SK-N-MC (cell line): ENCODE measurements at regions not wholly inside any gene's neighbourhood (a gene's known extent, or its start where the extent isn't known, plus 50 kb on each side); places are given as distances from the start of the nearest gene placed in this dataset.

Experiments
- EZH2 ChIP-seq: fragments of 200-600 bp; sonication (generic); IDR thresholded peaks from one replicate; pipeline ENCODE4 v1.6.1; 2017; ENCODE audit warnings: antibody characterized with exemption
- FOXP2 ChIP-seq: optimal IDR thresholded peaks from 2 replicates; pipeline ENCODE3; 2011; ENCODE audit warnings: mild to moderate bottlenecking, moderate library complexity; ENCODE audit not compliant: insufficient read depth; ENCODE audit errors: extremely low read length, control extremely low read depth

DNA sequence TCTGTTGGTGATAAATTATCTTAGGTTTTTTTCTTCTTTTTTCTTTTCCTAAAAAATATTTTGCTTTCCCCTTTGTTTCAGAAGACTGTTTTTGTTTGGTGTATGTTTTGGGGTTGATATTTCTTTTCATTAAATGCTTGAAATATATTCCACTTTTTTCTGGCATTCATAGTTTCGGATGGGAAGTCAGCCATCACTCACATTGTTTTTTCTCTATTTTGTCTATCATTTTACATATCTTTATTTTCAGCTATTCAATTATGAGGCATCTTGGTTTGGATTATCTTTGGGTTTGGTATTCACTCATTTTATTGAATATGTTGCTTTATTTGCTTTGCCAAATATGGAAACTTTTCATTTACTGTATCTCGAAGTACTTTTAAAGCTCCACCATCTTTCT is 600.5 kb upstream of the EYS start:
- TF ChIP-seq FOXP2 (no peak), EZH2 (no peak)
